Lung (tissue), 11 donors: ENCODE measurements at regions not wholly inside any gene's neighbourhood (a gene's known extent, or its start where the extent isn't known, plus 50 kb on each side); places are given as distances from the start of the nearest gene placed in this dataset.

Experiments used
- ATAC-seq: fragments of 200-7000 bp; cut with Tn5 transposase; one replicate; pipeline ENCODE4 v1.9.1; 2020; ENCODE audit warnings: moderate number of reproducible peaks; ENCODE audit not compliant: insufficient read depth, low FRiP score
- DNase-seq, 3 donors: peaks; one replicate each; pipeline ENCODE4 v3.0.0-alpha.2; 2013 to 2017
- H3K27ac ChIP-seq, 2 donors: one replicate each; pipeline ENCODE4 v1.5.1; 2013; ENCODE audit warnings: mild to moderate bottlenecking in 2 of 2, moderate library complexity in 2 of 2, control low read depth in 1 of 2, inconsistent platforms in 1 of 2, low read depth in 1 of 2, low read length in 1 of 2
- H3K27me3 ChIP-seq, 3 donors: one replicate each; pipeline ENCODE4 v1.5.1; 2013; ENCODE audit warnings: low read length in 2 of 3; ENCODE audit not compliant: control insufficient read depth in 3 of 3, insufficient read depth in 3 of 3
- H3K36me3 ChIP-seq, 4 donors: one replicate each; pipeline ENCODE4 v1.5.1; 2013; ENCODE audit warnings: low read length in 4 of 4, mild to moderate bottlenecking in 1 of 4, moderate library complexity in 1 of 4; ENCODE audit not compliant: control insufficient read depth in 4 of 4, insufficient read depth in 4 of 4
- H3K4me1 ChIP-seq, 5 donors: one replicate each; pipeline ENCODE4 v1.5.1; 2013; ENCODE audit warnings: low read length in 5 of 5, mild to moderate bottlenecking in 2 of 5, moderate library complexity in 1 of 5; ENCODE audit not compliant: control insufficient read depth in 5 of 5, insufficient read depth in 5 of 5
- H3K4me3 ChIP-seq: one replicate; pipeline ENCODE4 v1.5.1; 2013; ENCODE audit warnings: mild to moderate bottlenecking, control low read depth, moderate library complexity
- H3K9ac ChIP-seq, 2 donors: one replicate each; pipeline ENCODE4 v1.5.1; 2013; ENCODE audit warnings: low read length in 2 of 2, control low read depth in 1 of 2; ENCODE audit not compliant: insufficient read depth in 1 of 2
- H3K9me3 ChIP-seq, 4 donors: one replicate each; pipeline ENCODE4 v1.5.1; 2013; ENCODE audit warnings: low read length in 3 of 4, mild to moderate bottlenecking in 1 of 4, moderate library complexity in 1 of 4; ENCODE audit not compliant: control insufficient read depth in 4 of 4, insufficient read depth in 3 of 4
- WGBS, 2 donors: extraction: QIAGEN DNeasy Blood & Tissue Kit; methylation state at CpG; one replicate each; pipeline ENCODE4 v1.1.7; 2013; 5-methylcytosine and 5-hydroxymethylcytosine counted together
- TF ChIP-seq, protein P1 (sequence below): IDR thresholded peaks from 2 replicates; pipeline ENCODE4 v1.5.1; 2012; ENCODE audit warnings: mild to moderate bottlenecking; ENCODE audit errors: control extremely low read depth, extremely low read depth
- donor health status: control.
- donor health status: control.
- donor health status: Bipolar disorder and iron deficiency.
- donor health status: healthy.
- donor health status: DM: yes; HTN: yes; CAD: no.

DNA sequence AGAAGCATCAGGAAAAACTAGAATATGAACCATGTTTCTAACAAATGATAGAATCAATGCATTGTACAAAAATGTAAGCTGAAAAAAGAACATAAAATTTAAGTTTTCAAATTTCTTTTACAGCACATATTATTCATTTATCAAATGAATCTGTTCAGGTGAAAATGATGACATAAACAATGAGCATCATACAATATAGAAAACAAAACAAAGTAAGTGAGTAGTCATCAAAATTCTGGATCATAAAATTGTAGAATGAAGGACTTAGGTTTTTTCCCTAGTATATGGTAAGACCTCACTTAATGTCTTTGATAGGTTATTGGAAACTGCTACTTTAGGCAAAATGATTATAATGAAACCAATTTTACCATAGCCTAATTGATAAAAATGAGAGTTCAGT, 427.0 kb upstream of the KCNH7 start:
- TF ChIP-seq, protein P1, sequence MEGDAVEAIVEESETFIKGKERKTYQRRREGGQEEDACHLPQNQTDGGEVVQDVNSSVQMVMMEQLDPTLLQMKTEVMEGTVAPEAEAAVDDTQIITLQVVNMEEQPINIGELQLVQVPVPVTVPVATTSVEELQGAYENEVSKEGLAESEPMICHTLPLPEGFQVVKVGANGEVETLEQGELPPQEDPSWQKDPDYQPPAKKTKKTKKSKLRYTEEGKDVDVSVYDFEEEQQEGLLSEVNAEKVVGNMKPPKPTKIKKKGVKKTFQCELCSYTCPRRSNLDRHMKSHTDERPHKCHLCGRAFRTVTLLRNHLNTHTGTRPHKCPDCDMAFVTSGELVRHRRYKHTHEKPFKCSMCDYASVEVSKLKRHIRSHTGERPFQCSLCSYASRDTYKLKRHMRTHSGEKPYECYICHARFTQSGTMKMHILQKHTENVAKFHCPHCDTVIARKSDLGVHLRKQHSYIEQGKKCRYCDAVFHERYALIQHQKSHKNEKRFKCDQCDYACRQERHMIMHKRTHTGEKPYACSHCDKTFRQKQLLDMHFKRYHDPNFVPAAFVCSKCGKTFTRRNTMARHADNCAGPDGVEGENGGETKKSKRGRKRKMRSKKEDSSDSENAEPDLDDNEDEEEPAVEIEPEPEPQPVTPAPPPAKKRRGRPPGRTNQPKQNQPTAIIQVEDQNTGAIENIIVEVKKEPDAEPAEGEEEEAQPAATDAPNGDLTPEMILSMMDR = no peak
- no peak for DNase-seq
- no peaks in the 10 kb centered on the region for H3K9me3 ChIP-seq
- H3K9ac ChIP-seq = no peak overlapping the region
- H3K27me3 ChIP-seq = no peaks in the 10 kb centered on the region
- no peaks in the 10 kb centered on the region for H3K36me3 ChIP-seq
- H3K27ac ChIP-seq = no peak overlapping the region
- H3K4me1 ChIP-seq = no peaks in the 10 kb centered on the region
- no peak for ATAC-seq
- no peak overlapping the region for H3K4me3 ChIP-seq

DNA sequence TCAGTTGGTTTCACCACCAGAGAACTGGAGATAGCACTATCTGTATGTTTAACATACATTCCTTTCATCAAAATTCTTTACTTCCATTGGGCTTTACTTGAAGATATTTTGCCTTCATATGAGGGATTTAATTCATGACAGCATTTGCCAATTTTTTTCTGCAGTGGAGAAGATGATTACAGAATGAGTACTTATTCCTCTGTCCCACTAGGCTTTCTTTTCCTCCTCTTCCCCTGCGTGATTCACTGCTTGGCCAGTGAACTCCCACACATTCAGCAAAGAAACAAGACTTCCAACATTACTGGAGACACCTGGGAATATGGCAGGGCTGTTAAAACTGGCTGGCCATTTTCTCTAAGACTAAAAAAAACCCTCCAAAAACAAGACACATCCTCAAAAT, 425.8 kb upstream of the KCNH7 start:
- Histone ChIP-seq H3K27ac (no peak overlapping the region), H3K9ac (no peak overlapping the region), H3K36me3 (no peaks in the 10 kb centered on the region), H3K4me3 (no peak overlapping the region), H3K27me3 (no peaks in the 10 kb centered on the region), H3K4me1 (no peaks in the 10 kb centered on the region), H3K9me3 (no peaks in the 10 kb centered on the region)
- DNase-seq = no peak
- 57 to 63% methylated on average over 1 of the region's 1 CpG for WGBS, 2 donors
- no peak for ATAC-seq
- TF ChIP-seq, protein P1 = no peak

DNA sequence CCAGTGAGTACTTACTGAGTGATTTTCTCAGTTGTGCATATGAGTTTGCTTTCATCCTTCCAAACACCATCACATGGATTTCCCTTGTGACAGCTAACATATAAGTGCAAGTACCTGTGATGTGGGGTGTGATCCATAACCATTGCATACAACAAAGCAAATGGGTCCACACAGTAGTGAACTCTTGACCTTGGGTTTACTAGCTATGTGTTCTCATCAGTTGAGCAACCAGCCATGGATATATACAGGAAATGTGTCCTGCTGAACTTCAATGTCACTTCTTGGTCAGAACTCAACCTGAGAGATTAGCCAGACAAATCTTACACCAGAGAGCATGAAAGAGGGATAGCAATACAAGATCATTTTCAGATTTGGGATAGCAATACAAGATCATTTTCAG, 420.9 kb upstream of the KCNH7 start:
- Histone ChIP-seq H3K4me1 (no peaks in the 10 kb centered on the region), H3K27ac (no peak overlapping the region), H3K9ac (no peak overlapping the region), H3K9me3 (no peaks in the 10 kb centered on the region), H3K27me3 (no peaks in the 10 kb centered on the region), H3K4me3 (no peak overlapping the region), H3K36me3 (no peaks in the 10 kb centered on the region)
- TF ChIP-seq, protein P1 = no peak
- ATAC-seq (no peak), DNase-seq (no peak)

DNA sequence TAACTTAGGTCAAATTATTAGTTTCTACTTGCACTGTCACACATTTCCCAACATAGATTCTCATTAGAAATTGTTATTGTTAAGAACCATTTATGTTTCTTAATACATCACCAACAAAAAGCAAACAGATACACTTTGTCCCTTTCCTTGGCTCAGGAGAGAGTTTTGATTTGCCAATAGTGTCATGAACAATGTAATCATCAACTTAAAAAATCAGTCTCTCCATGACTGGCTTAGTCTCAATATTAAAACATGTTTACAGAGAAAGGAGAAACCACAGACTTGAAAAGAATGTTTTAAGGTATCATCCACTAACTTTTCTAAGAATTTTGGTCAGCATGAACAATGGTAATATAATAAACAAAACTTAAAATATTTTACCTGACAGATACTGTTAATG, 416.5 kb upstream of the KCNH7 start:
- Histone ChIP-seq H3K27ac (no peak overlapping the region), H3K9ac (no peak overlapping the region), H3K27me3 (no peaks in the 10 kb centered on the region), H3K4me3 (no peak overlapping the region), H3K36me3 (no peaks in the 10 kb centered on the region), H3K4me1 (no peaks in the 10 kb centered on the region), H3K9me3 (no peaks in the 10 kb centered on the region)
- ATAC-seq = no peak
- DNase-seq = no peak
- TF ChIP-seq, protein P1 = no peak
